Stimulated activated CD8-positive, alpha-beta memory T cell treated with anti-CD3 and anti-CD28 coated beads, Interleukin-4, amount 100 ng/mL, for 48 hours (primary cell): ENCODE measurements at regions not wholly inside any gene's neighbourhood (a gene's known extent, or its start where the extent isn't known, plus 50 kb on each side); places are given as distances from the start of the nearest gene placed in this dataset.

Experiments used
- DNase-seq: peaks from one replicate; pipeline ENCODE4 v3.0.0-alpha.2; 2020

- no peak for DNase-seq
Measured at GRCh38 chr13:22252281-22252830, 581.5 kb downstream of the FGF9 start.

GRCh38 chr13:22253107-22253506 is 582.2 kb downstream of the FGF9 start:
- no peak for DNase-seq

- DNase-seq: no peak
Measured at GRCh38 chr13:22256111-22256639, 585.3 kb downstream of the FGF9 start.

- DNase-seq: no peak
Measured at GRCh38 chr13:22262001-22262885, 591.4 kb downstream of the FGF9 start.

- no peak for DNase-seq
Measured at GRCh38 chr13:22263185-22263584, 592.3 kb downstream of the FGF9 start.

GRCh38 chr13:22265563-22265962 is 594.7 kb downstream of the FGF9 start:
- no peak for DNase-seq

GRCh38 chr13:22270881-22271280 is 600.0 kb downstream of the FGF9 start:
- DNase-seq: no peak

- no peak for DNase-seq
Measured at GRCh38 chr13:22271903-22272302, 601.0 kb downstream of the FGF9 start.

GRCh38 chr13:22275393-22275792 is 604.5 kb downstream of the FGF9 start:
- DNase-seq: no peak

GRCh38 chr13:22276616-22277015 is 605.7 kb downstream of the FGF9 start:
- DNase-seq: no peak

GRCh38 chr13:22278336-22278929 is 607.6 kb downstream of the FGF9 start:
- DNase-seq: peak; percentile 78

GRCh38 chr13:22285867-22286266 is 615.0 kb downstream of the FGF9 start:
- no peak for DNase-seq

- DNase-seq: no peak
Measured at GRCh38 chr13:22286338-22286737, 615.5 kb downstream of the FGF9 start.

GRCh38 chr13:22287343-22287920 is 616.6 kb downstream of the FGF9 start:
- DNase-seq: no peak

- no peak for DNase-seq
Measured at GRCh38 chr13:22288496-22288895, 617.6 kb downstream of the FGF9 start.

- DNase-seq: no peak
Measured at GRCh38 chr13:22289711-22290110, 618.8 kb downstream of the FGF9 start.

GRCh38 chr13:22298530-22298929 is 627.7 kb downstream of the FGF9 start:
- DNase-seq: no peak

- no peak for DNase-seq
Measured at GRCh38 chr13:22311734-22312404, 641.0 kb downstream of the FGF9 start.

- no peak for DNase-seq
Measured at GRCh38 chr13:22312405-22312803, 641.5 kb downstream of the FGF9 start.

GRCh38 chr13:22316494-22317025 is 645.7 kb downstream of the FGF9 start:
- no peak for DNase-seq

- no peak for DNase-seq
Measured at GRCh38 chr13:22320991-22321390, 650.1 kb downstream of the FGF9 start.

- no peak for DNase-seq
Measured at GRCh38 chr13:22325761-22326160, 654.9 kb downstream of the FGF9 start.

- DNase-seq: no peak
Measured at GRCh38 chr13:22332416-22332815, 661.5 kb downstream of the FGF9 start.
